ENCODE measurements at regions not wholly inside any gene's neighbourhood (a gene's known extent, or its start where the extent isn't known, plus 50 kb on each side); places are given as distances from the start of the nearest gene placed in this dataset.
"Not testable (repeated sequence)": the region's sequence is repeated elsewhere in the genome, so short reads cannot be mapped to it uniquely, and the experiment has no call there.

GRCh38 chr1:191052888-191053287, 575.2 kb upstream of the BRINP3 start:
- no peak for DNase-seq
- intact Hi-C loops (cut with DNase I) = no loop called here
- WGBS, 2 donors = 83 to 90% methylated on average over 6 of the region's 6 CpGs

GRCh38 chr1:191065346-191065745, 587.7 kb upstream of the BRINP3 start:
- no peak for TF ChIP-seq POLR2A (IDR thresholded peaks at IDR 0.05)
- TF ChIP-seq EP300 (IDR thresholded peaks at IDR 0.05) = no peak
- TF ChIP-seq POLR2AphosphoS5 (IDR thresholded peaks at IDR 0.05) = no peak
- TF ChIP-seq, protein P1, sequence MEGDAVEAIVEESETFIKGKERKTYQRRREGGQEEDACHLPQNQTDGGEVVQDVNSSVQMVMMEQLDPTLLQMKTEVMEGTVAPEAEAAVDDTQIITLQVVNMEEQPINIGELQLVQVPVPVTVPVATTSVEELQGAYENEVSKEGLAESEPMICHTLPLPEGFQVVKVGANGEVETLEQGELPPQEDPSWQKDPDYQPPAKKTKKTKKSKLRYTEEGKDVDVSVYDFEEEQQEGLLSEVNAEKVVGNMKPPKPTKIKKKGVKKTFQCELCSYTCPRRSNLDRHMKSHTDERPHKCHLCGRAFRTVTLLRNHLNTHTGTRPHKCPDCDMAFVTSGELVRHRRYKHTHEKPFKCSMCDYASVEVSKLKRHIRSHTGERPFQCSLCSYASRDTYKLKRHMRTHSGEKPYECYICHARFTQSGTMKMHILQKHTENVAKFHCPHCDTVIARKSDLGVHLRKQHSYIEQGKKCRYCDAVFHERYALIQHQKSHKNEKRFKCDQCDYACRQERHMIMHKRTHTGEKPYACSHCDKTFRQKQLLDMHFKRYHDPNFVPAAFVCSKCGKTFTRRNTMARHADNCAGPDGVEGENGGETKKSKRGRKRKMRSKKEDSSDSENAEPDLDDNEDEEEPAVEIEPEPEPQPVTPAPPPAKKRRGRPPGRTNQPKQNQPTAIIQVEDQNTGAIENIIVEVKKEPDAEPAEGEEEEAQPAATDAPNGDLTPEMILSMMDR (IDR thresholded peaks at IDR 0.05) = no peak
- Histone ChIP-seq H3K36me3 (no peaks in the 10 kb centered on the region), H3K4me1 (no peaks in the 10 kb centered on the region), H3K27me3 (no peaks in the 10 kb centered on the region), H3K27ac (no peak overlapping the region), H3K9me3 (no peaks in the 10 kb centered on the region), H3K4me3 (no peak overlapping the region)
- WGBS, 2 donors = 29 to 40% methylated on average over 3 of the region's 3 CpGs
- intact Hi-C loops (cut with DNase I) = no loop called here
- DNase-seq = no peak

More at GRCh38 chr1:191052888-191053287, 575.2 kb upstream of the BRINP3 start:
- Histone ChIP-seq H3K9me3 (no peaks in the 10 kb centered on the region), H3K4me1 (no peaks in the 10 kb centered on the region), H3K27me3 (no peaks in the 10 kb centered on the region), H3K36me3 (no peaks in the 10 kb centered on the region), H3K27ac (no peak overlapping the region), H3K4me3 (no peak overlapping the region)
- TF ChIP-seq EP300 (IDR thresholded peaks at IDR 0.05) (no peak), POLR2A (IDR thresholded peaks at IDR 0.05) (no peak), POLR2AphosphoS5 (IDR thresholded peaks at IDR 0.05) (no peak)
- TF ChIP-seq, protein P1 (IDR thresholded peaks at IDR 0.05) = no peak

GRCh38 chr1:191065771-191066170, 588.1 kb upstream of the BRINP3 start:
- 51 to 53% methylated on average over 1 of the region's 1 CpG for WGBS, 2 donors
- no peak for DNase-seq
- H3K4me3 ChIP-seq = no peak overlapping the region
- intact Hi-C loops (cut with DNase I) = no loop called here
- H3K27me3 ChIP-seq = no peaks in the 10 kb centered on the region
- H3K36me3 ChIP-seq = no peaks in the 10 kb centered on the region
- H3K9me3 ChIP-seq = no peaks in the 10 kb centered on the region
- TF ChIP-seq, protein P1 (IDR thresholded peaks at IDR 0.05) = no peak
- TF ChIP-seq EP300 (IDR thresholded peaks at IDR 0.05) (no peak), POLR2AphosphoS5 (IDR thresholded peaks at IDR 0.05) (no peak), POLR2A (IDR thresholded peaks at IDR 0.05) (no peak)
- H3K4me1 ChIP-seq = no peaks in the 10 kb centered on the region
- H3K27ac ChIP-seq = no peak overlapping the region

DNA sequence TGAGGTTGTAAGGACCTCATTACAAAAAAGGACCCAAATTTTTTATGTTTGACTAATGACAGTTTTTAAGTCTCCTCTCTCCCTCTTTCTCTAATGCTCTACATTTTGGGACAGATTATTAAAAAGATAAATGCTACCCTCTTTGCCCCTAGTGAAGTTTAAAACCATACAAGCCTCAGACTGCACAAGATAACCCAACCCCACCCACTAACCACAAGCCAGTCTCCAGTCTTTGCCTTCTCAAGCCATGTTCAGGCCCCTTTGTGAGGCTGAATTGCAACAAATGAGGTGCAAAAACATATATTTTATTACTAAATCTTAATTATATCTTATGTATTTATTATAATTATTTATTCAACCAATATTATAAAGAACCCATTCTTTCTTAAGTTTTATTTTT, 597.2 kb upstream of the BRINP3 start:
- Histone ChIP-seq H3K9me3 (peaks cover 0 to 7% (median 0%) of the 10 kb centered on the region in 4 donors), H3K27ac (no peak overlapping the region), H3K27me3 (no peaks in the 10 kb centered on the region), H3K36me3 (no peaks in the 10 kb centered on the region), H3K4me1 (no peaks in the 10 kb centered on the region), H3K4me3 (no peak overlapping the region)
- DNase-seq = no peak
- TF ChIP-seq EP300 (IDR thresholded peaks at IDR 0.05) = no peak
- TF ChIP-seq, protein P1 (IDR thresholded peaks at IDR 0.05) = no peak
- no peak for TF ChIP-seq POLR2AphosphoS5 (IDR thresholded peaks at IDR 0.05)
- intact Hi-C loops (cut with DNase I) = no loop called here

DNA sequence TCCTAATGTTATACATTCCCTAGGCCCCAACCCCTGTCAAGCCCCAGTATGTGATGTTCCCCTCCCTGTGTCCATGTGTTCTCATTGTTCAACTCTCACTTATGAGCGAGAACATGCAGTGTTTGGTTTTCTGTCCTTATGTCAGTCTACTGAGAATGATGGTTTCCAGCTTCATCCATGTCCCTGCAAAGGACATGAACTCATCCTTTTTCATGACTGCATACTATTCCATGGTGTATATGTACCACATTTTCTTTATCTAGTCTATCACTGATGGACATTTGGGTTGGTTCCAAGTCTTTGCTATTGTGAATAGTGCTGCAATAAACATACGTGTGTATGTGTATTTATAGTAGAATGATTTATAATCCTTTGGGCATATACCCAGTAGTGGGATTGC, 605.4 kb upstream of the BRINP3 start:
- DNase-seq; intact Hi-C loops (cut with DNase I); H3K27ac ChIP-seq; H3K4me3 ChIP-seq; H3K4me1 ChIP-seq; H3K9me3 ChIP-seq; H3K36me3 ChIP-seq; H3K27me3 ChIP-seq: not testable (repeated sequence)
- WGBS, 2 donors = 63 to 80% methylated on average over 2 of the region's 2 CpGs
